ENCODE measurements at regions not wholly inside any gene's neighbourhood (a gene's known extent, or its start where the extent isn't known, plus 50 kb on each side); places are given as distances from the start of the nearest gene placed in this dataset.

DNA sequence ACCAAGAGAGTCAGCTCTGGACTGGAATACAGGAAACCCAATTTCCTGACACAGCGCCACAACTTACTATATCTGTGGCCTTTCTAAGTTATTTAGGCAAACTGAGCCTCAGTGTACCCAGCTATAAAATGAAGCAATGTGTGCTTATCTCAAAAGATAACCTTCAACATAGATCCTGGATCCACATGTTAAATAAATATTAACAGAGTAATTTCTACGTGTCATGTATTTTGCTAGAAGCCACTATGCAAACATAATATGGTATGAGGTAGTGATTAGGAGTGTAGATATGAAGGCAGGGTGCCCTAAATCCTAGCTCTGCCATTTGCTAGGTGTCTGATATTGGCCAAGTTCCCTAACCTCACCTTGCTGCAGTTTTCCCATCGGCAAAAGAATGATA, 527.0 kb downstream of the RAB28 start:
- no peaks in the 10 kb centered on the region for H3K79me2 ChIP-seq (ENCODE audit: insufficient read depth, low read length)
- H3K9me3 ChIP-seq (replicated peaks in 1 of 2; ENCODE audit: control insufficient read depth in 1 of 2, insufficient read depth in 1 of 2, low read length in 2 of 2): no peaks in the 10 kb centered on the region
- H3K36me3 ChIP-seq (replicated peaks in 1 of 2; ENCODE audit: control insufficient read depth in 1 of 2, insufficient read depth in 2 of 2, low read length in 2 of 2): no peaks in the 10 kb centered on the region
- Mint-ChIP-seq H3K27me3 (ENCODE audit: low read depth in 3 of 3) (no peaks in the 10 kb centered on the region), H3K36me3 (no peaks in the 10 kb centered on the region), H3K4me1 (no peaks in the 10 kb centered on the region), H3K4me3 (no peak overlapping the region), H3K27ac (no peak overlapping the region), H3K9me3 (peaks cover 0 to 4% (median 2%) of the 10 kb centered on the region in 7 donors)
- no peak overlapping the region for H3K4me2 ChIP-seq (replicated peaks; ENCODE audit: extremely low read depth, low read length, poor library complexity, severe bottlenecking)
- no peaks in the 10 kb centered on the region for H4K20me1 ChIP-seq (ENCODE audit: insufficient read depth, low read length)
- DNase-seq: no peak
- no peaks in the 10 kb centered on the region for H3K4me1 ChIP-seq (ENCODE audit: control insufficient read depth in 1 of 2, insufficient read depth in 2 of 2, low read length in 2 of 2)
- H3K4me3 ChIP-seq (replicated peaks in 1 of 3; ENCODE audit: low read depth in 2 of 3, low read length in 3 of 3): no peak overlapping the region
- intact Hi-C loops (cut with micrococcal nuclease): no loop called here
- TF ChIP-seq, protein P1, sequence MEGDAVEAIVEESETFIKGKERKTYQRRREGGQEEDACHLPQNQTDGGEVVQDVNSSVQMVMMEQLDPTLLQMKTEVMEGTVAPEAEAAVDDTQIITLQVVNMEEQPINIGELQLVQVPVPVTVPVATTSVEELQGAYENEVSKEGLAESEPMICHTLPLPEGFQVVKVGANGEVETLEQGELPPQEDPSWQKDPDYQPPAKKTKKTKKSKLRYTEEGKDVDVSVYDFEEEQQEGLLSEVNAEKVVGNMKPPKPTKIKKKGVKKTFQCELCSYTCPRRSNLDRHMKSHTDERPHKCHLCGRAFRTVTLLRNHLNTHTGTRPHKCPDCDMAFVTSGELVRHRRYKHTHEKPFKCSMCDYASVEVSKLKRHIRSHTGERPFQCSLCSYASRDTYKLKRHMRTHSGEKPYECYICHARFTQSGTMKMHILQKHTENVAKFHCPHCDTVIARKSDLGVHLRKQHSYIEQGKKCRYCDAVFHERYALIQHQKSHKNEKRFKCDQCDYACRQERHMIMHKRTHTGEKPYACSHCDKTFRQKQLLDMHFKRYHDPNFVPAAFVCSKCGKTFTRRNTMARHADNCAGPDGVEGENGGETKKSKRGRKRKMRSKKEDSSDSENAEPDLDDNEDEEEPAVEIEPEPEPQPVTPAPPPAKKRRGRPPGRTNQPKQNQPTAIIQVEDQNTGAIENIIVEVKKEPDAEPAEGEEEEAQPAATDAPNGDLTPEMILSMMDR (IDR thresholded peaks at IDR 0.05): no peak
- no CpG with 5 or more reads among the region's 3 CpGs for WGBS (ENCODE audit: insufficient coverage)
- H3K9ac ChIP-seq (ENCODE audit: insufficient read depth, low read length, poor library complexity, severe bottlenecking): no peak overlapping the region
- H3K27me3 ChIP-seq (ENCODE audit: control insufficient read depth in 2 of 2, insufficient read depth in 2 of 2, low read length in 2 of 2): no peaks in the 10 kb centered on the region
- H2AFZ ChIP-seq (ENCODE audit: insufficient read depth, low read depth, low read length, poor library complexity, severe bottlenecking): no peak overlapping the region
- H3K27ac ChIP-seq (ENCODE audit: low read depth in 1 of 2, low read length in 2 of 2): no peak overlapping the region

- no peak overlapping the region for H3K4me2 ChIP-seq (replicated peaks; ENCODE audit: extremely low read depth, low read length, poor library complexity, severe bottlenecking)
- H3K36me3 ChIP-seq (replicated peaks in 1 of 2; ENCODE audit: control insufficient read depth in 1 of 2, insufficient read depth in 2 of 2, low read length in 2 of 2): no peaks in the 10 kb centered on the region
- H3K9me3 ChIP-seq (replicated peaks in 1 of 2; ENCODE audit: control insufficient read depth in 1 of 2, insufficient read depth in 1 of 2, low read length in 2 of 2): no peaks in the 10 kb centered on the region
- TF ChIP-seq, protein P1 (IDR thresholded peaks at IDR 0.05): no peak
- no peaks in the 10 kb centered on the region for H3K79me2 ChIP-seq (ENCODE audit: insufficient read depth, low read length)
- H3K4me1 ChIP-seq (ENCODE audit: control insufficient read depth in 1 of 2, insufficient read depth in 2 of 2, low read length in 2 of 2): no peaks in the 10 kb centered on the region
- H3K27ac Mint-ChIP-seq: no peak overlapping the region
- no peak overlapping the region for H3K9ac ChIP-seq (ENCODE audit: insufficient read depth, low read length, poor library complexity, severe bottlenecking)
- no peaks in the 10 kb centered on the region for H3K27me3 ChIP-seq (ENCODE audit: control insufficient read depth in 2 of 2, insufficient read depth in 2 of 2, low read length in 2 of 2)
- no CpG with 5 or more reads among the region's 2 CpGs for WGBS (ENCODE audit: insufficient coverage)
- H3K4me3 Mint-ChIP-seq: no peak overlapping the region
- no peaks in the 10 kb centered on the region for H4K20me1 ChIP-seq (ENCODE audit: insufficient read depth, low read length)
- H3K36me3 Mint-ChIP-seq: no peaks in the 10 kb centered on the region
- H3K27ac ChIP-seq (ENCODE audit: low read depth in 1 of 2, low read length in 2 of 2): no peak overlapping the region
- no peak for DNase-seq
- peaks cover 0 to 4% (median 2%) of the 10 kb centered on the region in 7 donors for H3K9me3 Mint-ChIP-seq
- no peaks in the 10 kb centered on the region for H3K27me3 Mint-ChIP-seq (ENCODE audit: low read depth in 3 of 3)
- intact Hi-C loops (cut with micrococcal nuclease): no loop called here
- H2AFZ ChIP-seq (ENCODE audit: insufficient read depth, low read depth, low read length, poor library complexity, severe bottlenecking): no peak overlapping the region
- no peaks in the 10 kb centered on the region for H3K4me1 Mint-ChIP-seq
- H3K4me3 ChIP-seq (replicated peaks in 1 of 3; ENCODE audit: low read depth in 2 of 3, low read length in 3 of 3): no peak overlapping the region
These were observed 528.1 kb downstream of the RAB28 start for GRCh38 chr4:12956026-12956425.
